Endothelial cell of umbilical vein (primary cell): ENCODE measurements at regions not wholly inside any gene's neighbourhood (a gene's known extent, or its start where the extent isn't known, plus 50 kb on each side); places are given as distances from the start of the nearest gene placed in this dataset.

Experiments used
- BruUV-seq: library from RNA; stranded (reverse); fragments of 400-500 nt; replicated peaks from 2 replicates; lab custom pipeline; 2021; lab: Mats Ljungman, UMichigan
- CTCF ChIA-PET: fragments of 300-600, 350-600 bp; sonication (Branson Sonifier 250); formaldehyde crosslinking; loops from one replicate; lab custom pipeline; 2021; ENCODE audit warnings: antibody characterized with exemption, inconsistent platforms; lab: Charles Lee
- POLR2A ChIA-PET: fragments of 300-600, 350-600 bp; sonication (Branson Sonifier 250); formaldehyde crosslinking; loops from one replicate; lab custom pipeline; 2021; ENCODE audit warnings: antibody characterized with exemption, inconsistent platforms; lab: Charles Lee
- DNase-seq: peaks from one replicate; pipeline ENCODE4 v3.0.0-alpha.2; 2011; ENCODE audit warnings: low read depth, low spot score
- FAIRE-seq: peaks from 2 replicates; lab custom pipeline; 2011; peaks lifted over from hg19 to GRCh38; lab: Jason Lieb, UNC
- H2AFZ ChIP-seq: 2 replicates; pipeline ENCODE4 v1.6.0; 2012; ENCODE audit warnings: low read depth, low read length, control low read depth, inconsistent platforms
- H3K27ac ChIP-seq: 2 replicates; pipeline ENCODE4 v1.5.1; 2011; ENCODE audit warnings: low read depth, mild to moderate bottlenecking, control low read depth, low read length, moderate library complexity; ENCODE audit not compliant: insufficient read depth
- H3K27me3 ChIP-seq, 2 experiments: 2 replicates each; pipeline versions ENCODE4 v1.6.0 to v1.6.1; 2011; ENCODE audit warnings: low read length in 2 of 2, mixed read lengths in 1 of 2; ENCODE audit not compliant: control insufficient read depth in 2 of 2, insufficient read depth in 2 of 2
- H3K36me3 ChIP-seq, 2 experiments: 2 replicates in 1 of 2; 3 replicates in 1 of 2; pipeline ENCODE4 v1.5.1; 2011; ENCODE audit warnings: low read length in 2 of 2, mild to moderate bottlenecking in 1 of 2, moderate library complexity in 1 of 2; ENCODE audit not compliant: control insufficient read depth in 2 of 2, insufficient read depth in 2 of 2; ENCODE audit errors: extremely low read depth in 1 of 2
- H3K4me1 ChIP-seq: 3 replicates; pipeline ENCODE4 v1.5.1; 2011; ENCODE audit warnings: mild to moderate bottlenecking, low read length; ENCODE audit not compliant: control insufficient read depth, insufficient read depth; ENCODE audit errors: extremely low read depth
- H3K4me2 ChIP-seq: 2 replicates; pipeline ENCODE4 v1.6.1; 2011; ENCODE audit warnings: low read length, control low read depth, mixed read lengths; ENCODE audit not compliant: insufficient read depth
- H3K4me3 ChIP-seq, 3 experiments: fragments of 200-600 bp in 1 of 3; sonication (generic), shearing (Covaris generic) in 1 of 3; replicated peaks in 1 of 3; 2 replicates each; pipeline ENCODE4 v1.5.1; 2011 to 2016; ENCODE audit warnings: control low read depth in 3 of 3, low read length in 3 of 3, mild to moderate bottlenecking in 2 of 3, inconsistent platforms in 1 of 3, low read depth in 1 of 3, moderate library complexity in 1 of 3; ENCODE audit not compliant: insufficient read depth in 1 of 3
- H3K79me2 ChIP-seq: 2 replicates; pipeline ENCODE4 v1.6.0; 2012; ENCODE audit warnings: low read length, inconsistent platforms; ENCODE audit not compliant: control insufficient read depth, insufficient read depth
- H3K9ac ChIP-seq: replicated peaks from 2 replicates; pipeline ENCODE3; 2011; ENCODE audit warnings: low read length, control low read depth; ENCODE audit not compliant: insufficient read depth; ENCODE audit errors: extremely low read depth
- H3K9me1 ChIP-seq: replicated peaks from 3 replicates; pipeline ENCODE4 v1.6.0; 2011; ENCODE audit warnings: mild to moderate bottlenecking, low read length; ENCODE audit not compliant: control insufficient read depth, insufficient read depth; ENCODE audit errors: extremely low read depth
- H3K9me3 ChIP-seq: replicated peaks from 2 replicates; pipeline ENCODE4 v1.5.1; 2012; ENCODE audit warnings: low read length, inconsistent platforms; ENCODE audit not compliant: control insufficient read depth, insufficient read depth
- H4K20me1 ChIP-seq: replicated peaks from 2 replicates; pipeline ENCODE3; 2011; ENCODE audit warnings: mild to moderate bottlenecking, low read length; ENCODE audit not compliant: control insufficient read depth, insufficient read depth; ENCODE audit errors: extremely low read depth
- CTCF ChIP-seq, 2 donors: IDR thresholded peaks; 1 replicate in 1 of 2; 2 replicates in 1 of 2; pipeline ENCODE4 v1.5.1; 2011; ENCODE audit warnings: low read length in 2 of 2, mild to moderate bottlenecking in 2 of 2, moderate library complexity in 2 of 2, control low read depth in 1 of 2, inconsistent platforms in 1 of 2, low read depth in 1 of 2; ENCODE audit not compliant: insufficient read depth in 1 of 2; ENCODE audit errors: extremely low read depth in 1 of 2
- EZH2 ChIP-seq: IDR thresholded peaks from 2 replicates; pipeline ENCODE4 v1.6.1; 2012; ENCODE audit warnings: borderline replicate concordance, low read depth, mild to moderate bottlenecking, moderate library complexity, low read length, inconsistent platforms; ENCODE audit not compliant: severe bottlenecking
- FOS ChIP-seq: IDR thresholded peaks from 2 replicates; pipeline ENCODE4 v1.6.1; 2011; ENCODE audit warnings: mild to moderate bottlenecking, low read length, moderate library complexity, borderline replicate concordance; ENCODE audit not compliant: insufficient read depth
- GATA2 ChIP-seq: IDR thresholded peaks from 2 replicates; pipeline ENCODE4 v1.7.0; 2011; ENCODE audit warnings: low read depth, mild to moderate bottlenecking, moderate library complexity, mixed read lengths, low read length; ENCODE audit not compliant: insufficient read length, insufficient read depth
- JUN ChIP-seq: IDR thresholded peaks from 2 replicates; pipeline ENCODE4 v1.6.1; 2011; ENCODE audit warnings: borderline replicate concordance, low read depth; ENCODE audit not compliant: insufficient read length, insufficient read depth
- MAX ChIP-seq: IDR thresholded peaks from 2 replicates; pipeline ENCODE4 v1.6.1; 2011; ENCODE audit not compliant: insufficient read depth, insufficient read length
- MYC ChIP-seq: IDR thresholded peaks from one replicate; pipeline ENCODE4 v1.6.1; 2011; ENCODE audit warnings: mild to moderate bottlenecking, low read depth, low read length
- POLR2A ChIP-seq: IDR thresholded peaks from 2 replicates; pipeline ENCODE4 v1.6.1; 2012; ENCODE audit warnings: low read depth, mild to moderate bottlenecking, control low read depth, low read length
- POLR2AphosphoS5 ChIP-seq: IDR thresholded peaks from 2 replicates; pipeline ENCODE4 v1.6.1; 2012; ENCODE audit warnings: low read depth, mild to moderate bottlenecking, control low read depth, low read length, moderate library complexity; ENCODE audit not compliant: insufficient read depth
- dilution Hi-C: fragments of 300-500 bp; cut with MboI; formaldehyde crosslinking; loops from one replicate; pipeline ENCODE4 v1.15.0; 2019; ENCODE audit warnings: low sequenced_read_pairs; ENCODE audit not compliant: extremely low pct_ligation_motif_present
- intact Hi-C: fragments of 100-400 bp; cut with micrococcal nuclease; formaldehyde crosslinking; loops from one replicate; pipeline ENCODE4 v1.10.0; 2022

GRCh38 chr6:140317950-140318349 lies 943.5 kb upstream of the CITED2 start:
- BruUV-seq: no TSS peak
- Histone ChIP-seq H2AFZ (no peak overlapping the region), H3K27me3 (no peaks in the 10 kb centered on the region), H3K79me2 (no peaks in the 10 kb centered on the region), H3K4me2 (no peak overlapping the region), H4K20me1 (no peaks in the 10 kb centered on the region), H3K4me3 (no peak overlapping the region), H3K9me1 (no peaks in the 10 kb centered on the region), H3K9ac (no peak overlapping the region), H3K36me3 (no peaks in the 10 kb centered on the region), H3K27ac (no peak overlapping the region), H3K9me3 (no peaks in the 10 kb centered on the region), H3K4me1 (peaks cover 9% of the 10 kb centered on the region)
- ChIA-PET POLR2A (no interaction called here), CTCF (interaction anchor here (1.4 kb wide), 1 partner anchor 27 kb away, joined by 3 read pairs; no protein-coding TSS in a partner anchor)
- DNase-seq: no peak
- dilution Hi-C loops (no loop called here), intact Hi-C loops (no loop called here)
- no peak for FAIRE-seq
- no peak for TF ChIP-seq CTCF (IDR thresholded peaks at IDR 0.05; ENCODE audit: extremely low read depth in 1 of 2, insufficient read depth in 1 of 2, low read depth in 1 of 2, low read length in 2 of 2)
- TF ChIP-seq GATA2: no peak
- no peak for TF ChIP-seq FOS
- no peak for TF ChIP-seq POLR2AphosphoS5
- no peak for TF ChIP-seq MAX
- TF ChIP-seq POLR2A: no peak
- TF ChIP-seq MYC: no peak
- no peak for TF ChIP-seq EZH2
- TF ChIP-seq JUN: no peak
